GM23338 (cell line): ENCODE measurements at regions not wholly inside any gene's neighbourhood (a gene's known extent, or its start where the extent isn't known, plus 50 kb on each side); places are given as distances from the start of the nearest gene placed in this dataset.

Source experiments
- ATAC-seq: fragments of 200-7000 bp; cut with Tn5 transposase; 3 replicates; pipeline ENCODE4 v1.9.1; 2020
- DNase-seq: peaks from one replicate; pipeline ENCODE4 v3.0.0-alpha.2; 2015; ENCODE audit warnings: low spot score
- H2AFZ ChIP-seq: fragments of 200-600 bp; sonication (generic); 2 replicates; pipeline ENCODE4 v1.8.0; 2016; ENCODE audit warnings: antibody characterized with exemption, mild to moderate bottlenecking, moderate library complexity
- H3F3A ChIP-seq: fragments of 200-600 bp; sonication (generic); replicated peaks from 2 replicates; pipeline ENCODE4 v1.8.0; 2017; ENCODE audit warnings: antibody characterized with exemption, mixed run types, low read depth
- H3K27ac ChIP-seq: fragments of 200-600 bp; sonication (generic); 2 replicates; pipeline ENCODE4 v1.6.1; 2016; ENCODE audit warnings: low read depth
- H3K27me3 ChIP-seq: fragments of 200-600 bp; sonication (generic); 2 replicates; pipeline ENCODE4 v1.8.0; 2016; ENCODE audit warnings: mild to moderate bottlenecking, mixed run types, moderate library complexity; ENCODE audit not compliant: insufficient read depth
- H3K36me3 ChIP-seq: fragments of 200-600 bp; sonication (generic); 2 replicates; pipeline ENCODE4 v1.8.0; 2016; ENCODE audit warnings: mild to moderate bottlenecking; ENCODE audit not compliant: insufficient read depth
- H3K4me1 ChIP-seq: fragments of 200-600 bp; sonication (generic); 2 replicates; pipeline ENCODE4 v1.8.0; 2016; ENCODE audit warnings: mild to moderate bottlenecking, moderate library complexity; ENCODE audit not compliant: insufficient read depth
- H3K4me2 ChIP-seq: fragments of 200-600 bp; sonication (generic); 2 replicates; pipeline ENCODE4 v1.7.1; 2017; ENCODE audit warnings: mixed run types
- H3K4me3 ChIP-seq: fragments of 200-600 bp; sonication (generic); 2 replicates; pipeline ENCODE4 v1.6.1; 2016; ENCODE audit warnings: mixed run types
- H3K79me2 ChIP-seq: fragments of 200-600 bp; sonication (generic); replicated peaks from 2 replicates; pipeline ENCODE4 v1.8.0; 2017; ENCODE audit warnings: mild to moderate bottlenecking; ENCODE audit not compliant: insufficient read depth
- H3K9me2 ChIP-seq: fragments of 200-600 bp; sonication (generic); 2 replicates; pipeline ENCODE4 v1.8.0; 2017; ENCODE audit not compliant: insufficient read depth
- H4K20me1 ChIP-seq: fragments of 200-600 bp; sonication (generic); replicated peaks from 2 replicates; pipeline ENCODE4 v1.8.0; 2017; ENCODE audit warnings: mild to moderate bottlenecking; ENCODE audit not compliant: insufficient read depth
- H3K27ac Mint-ChIP-seq: 2 replicates; pipeline ENCODE4 v1.8.0; 2020; ENCODE audit warnings: inconsistent platforms, mild to moderate bottlenecking, moderate library complexity, mixed read lengths
- H3K27me3 Mint-ChIP-seq: 3 replicates; pipeline ENCODE4 v1.8.0; 2022; ENCODE audit warnings: low read depth, mild to moderate bottlenecking, moderate library complexity, mixed read lengths, inconsistent platforms; ENCODE audit not compliant: insufficient read depth, poor library complexity
- H3K36me3 Mint-ChIP-seq: 3 replicates; pipeline ENCODE4 v1.8.0; 2021; ENCODE audit warnings: low read depth, mild to moderate bottlenecking, inconsistent platforms, moderate library complexity, mixed read lengths
- H3K4me1 Mint-ChIP-seq: 3 replicates; pipeline ENCODE4 v1.8.0; 2020; ENCODE audit warnings: mild to moderate bottlenecking, inconsistent platforms, mixed read lengths
- H3K4me3 Mint-ChIP-seq: 3 replicates; pipeline ENCODE4 v1.8.0; 2021; ENCODE audit warnings: moderate library complexity, mild to moderate bottlenecking, inconsistent platforms, mixed read lengths
- H3K9me3 Mint-ChIP-seq: 3 replicates; pipeline ENCODE4 v1.8.0; 2020; ENCODE audit warnings: moderate library complexity, mild to moderate bottlenecking, inconsistent platforms, mixed read lengths
- CREB1 ChIP-seq: fragments of 250-450 bp; sonication (Bioruptor Pico); IDR thresholded peaks from 2 replicates; pipeline ENCODE4 v1.5.0; 2020; ENCODE audit warnings: low read depth, mild to moderate bottlenecking, moderate library complexity
- EZH2 ChIP-seq: fragments of 200-600 bp; sonication (generic); IDR thresholded peaks from one replicate; pipeline ENCODE4 v1.8.0; 2017; ENCODE audit warnings: antibody characterized with exemption, mild to moderate bottlenecking, low read depth; ENCODE audit not compliant: unreplicated experiment
- EZH2phosphoT487 ChIP-seq: fragments of 200-600 bp; sonication (generic); IDR thresholded peaks from one replicate; pipeline ENCODE4 v1.8.1; 2018; ENCODE audit warnings: antibody characterized with exemption; ENCODE audit not compliant: unreplicated experiment
- JUNB ChIP-seq: IDR thresholded peaks from one replicate; pipeline ENCODE4 v1.6.1; 2016; ENCODE audit warnings: antibody characterized with exemption; ENCODE audit not compliant: unreplicated experiment
- NANOG ChIP-seq: IDR thresholded peaks from 2 replicates; pipeline ENCODE4 v1.6.1; 2016; ENCODE audit warnings: antibody characterized with exemption, borderline replicate concordance
- POLR2AphosphoS5 ChIP-seq: IDR thresholded peaks from 2 replicates; pipeline ENCODE4 v1.6.1; 2016; ENCODE audit warnings: antibody characterized with exemption, low read depth
- STAT1 ChIP-seq: IDR thresholded peaks from one replicate; pipeline ENCODE4 v1.6.1; 2016; ENCODE audit warnings: antibody characterized with exemption; ENCODE audit not compliant: unreplicated experiment
- ZNF114 ChIP-seq: fragments of 250-450 bp; sonication (Bioruptor Pico); IDR thresholded peaks from 2 replicates; pipeline ENCODE4 v1.5.0; 2020; ENCODE audit warnings: mild to moderate bottlenecking, moderate library complexity
- ZNF331 ChIP-seq: fragments of 250-450 bp; sonication (Bioruptor Pico); IDR thresholded peaks from 2 replicates; pipeline ENCODE4 v1.5.0; 2020; ENCODE audit warnings: low read depth, mild to moderate bottlenecking, moderate library complexity
- TF ChIP-seq, protein P1 (sequence below): fragments of 250-450 bp; sonication (Bioruptor Pico); IDR thresholded peaks from 2 replicates; pipeline ENCODE4 v1.5.0; 2020; ENCODE audit warnings: mild to moderate bottlenecking, moderate library complexity
- TF ChIP-seq, protein P2 (sequence below): IDR thresholded peaks from one replicate; pipeline ENCODE4 v1.6.1; 2018; ENCODE audit warnings: antibody characterized with exemption; ENCODE audit not compliant: unreplicated experiment
- TF ChIP-seq, protein P3 (sequence below), 2 experiments: fragments of 200-600 bp in 1 of 2; sonication (generic) in 1 of 2; conservative IDR thresholded peaks; 2 replicates each; pipeline versions ENCODE4 v1.5.1 to v1.6.1; 2016 to 2017; ENCODE audit warnings: antibody characterized with exemption in 2 of 2, low read depth in 2 of 2, mild to moderate bottlenecking in 2 of 2, moderate library complexity in 1 of 2
- TF ChIP-seq, protein P4 (sequence below): IDR thresholded peaks from 2 replicates; pipeline ENCODE4 v1.6.1; 2016; ENCODE audit warnings: antibody characterized with exemption

DNA sequence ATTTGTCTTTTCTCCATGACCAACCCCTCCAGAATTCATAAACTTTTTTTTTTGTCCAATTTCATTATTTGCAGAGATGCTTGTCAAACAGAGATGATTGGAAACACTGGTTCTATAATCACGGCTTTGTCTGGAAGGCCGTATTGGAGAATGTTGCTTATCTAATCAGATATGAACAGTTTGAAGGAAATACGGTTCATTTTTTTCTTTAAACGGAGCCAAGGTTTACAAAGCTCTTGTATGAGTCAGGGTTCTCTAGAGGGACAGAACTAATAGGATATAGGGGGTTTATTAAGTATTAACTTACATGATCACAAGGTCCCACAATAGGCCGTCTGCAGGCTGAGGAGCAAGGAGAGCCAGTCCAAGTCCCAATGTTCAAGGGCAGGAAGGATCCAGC, 1415.8 kb downstream of the C4orf33 start:
- H3K9me3 Mint-ChIP-seq = no peaks in the 10 kb centered on the region
- no peak for TF ChIP-seq JUNB
- no peak for TF ChIP-seq POLR2AphosphoS5
- TF ChIP-seq, protein P1, sequence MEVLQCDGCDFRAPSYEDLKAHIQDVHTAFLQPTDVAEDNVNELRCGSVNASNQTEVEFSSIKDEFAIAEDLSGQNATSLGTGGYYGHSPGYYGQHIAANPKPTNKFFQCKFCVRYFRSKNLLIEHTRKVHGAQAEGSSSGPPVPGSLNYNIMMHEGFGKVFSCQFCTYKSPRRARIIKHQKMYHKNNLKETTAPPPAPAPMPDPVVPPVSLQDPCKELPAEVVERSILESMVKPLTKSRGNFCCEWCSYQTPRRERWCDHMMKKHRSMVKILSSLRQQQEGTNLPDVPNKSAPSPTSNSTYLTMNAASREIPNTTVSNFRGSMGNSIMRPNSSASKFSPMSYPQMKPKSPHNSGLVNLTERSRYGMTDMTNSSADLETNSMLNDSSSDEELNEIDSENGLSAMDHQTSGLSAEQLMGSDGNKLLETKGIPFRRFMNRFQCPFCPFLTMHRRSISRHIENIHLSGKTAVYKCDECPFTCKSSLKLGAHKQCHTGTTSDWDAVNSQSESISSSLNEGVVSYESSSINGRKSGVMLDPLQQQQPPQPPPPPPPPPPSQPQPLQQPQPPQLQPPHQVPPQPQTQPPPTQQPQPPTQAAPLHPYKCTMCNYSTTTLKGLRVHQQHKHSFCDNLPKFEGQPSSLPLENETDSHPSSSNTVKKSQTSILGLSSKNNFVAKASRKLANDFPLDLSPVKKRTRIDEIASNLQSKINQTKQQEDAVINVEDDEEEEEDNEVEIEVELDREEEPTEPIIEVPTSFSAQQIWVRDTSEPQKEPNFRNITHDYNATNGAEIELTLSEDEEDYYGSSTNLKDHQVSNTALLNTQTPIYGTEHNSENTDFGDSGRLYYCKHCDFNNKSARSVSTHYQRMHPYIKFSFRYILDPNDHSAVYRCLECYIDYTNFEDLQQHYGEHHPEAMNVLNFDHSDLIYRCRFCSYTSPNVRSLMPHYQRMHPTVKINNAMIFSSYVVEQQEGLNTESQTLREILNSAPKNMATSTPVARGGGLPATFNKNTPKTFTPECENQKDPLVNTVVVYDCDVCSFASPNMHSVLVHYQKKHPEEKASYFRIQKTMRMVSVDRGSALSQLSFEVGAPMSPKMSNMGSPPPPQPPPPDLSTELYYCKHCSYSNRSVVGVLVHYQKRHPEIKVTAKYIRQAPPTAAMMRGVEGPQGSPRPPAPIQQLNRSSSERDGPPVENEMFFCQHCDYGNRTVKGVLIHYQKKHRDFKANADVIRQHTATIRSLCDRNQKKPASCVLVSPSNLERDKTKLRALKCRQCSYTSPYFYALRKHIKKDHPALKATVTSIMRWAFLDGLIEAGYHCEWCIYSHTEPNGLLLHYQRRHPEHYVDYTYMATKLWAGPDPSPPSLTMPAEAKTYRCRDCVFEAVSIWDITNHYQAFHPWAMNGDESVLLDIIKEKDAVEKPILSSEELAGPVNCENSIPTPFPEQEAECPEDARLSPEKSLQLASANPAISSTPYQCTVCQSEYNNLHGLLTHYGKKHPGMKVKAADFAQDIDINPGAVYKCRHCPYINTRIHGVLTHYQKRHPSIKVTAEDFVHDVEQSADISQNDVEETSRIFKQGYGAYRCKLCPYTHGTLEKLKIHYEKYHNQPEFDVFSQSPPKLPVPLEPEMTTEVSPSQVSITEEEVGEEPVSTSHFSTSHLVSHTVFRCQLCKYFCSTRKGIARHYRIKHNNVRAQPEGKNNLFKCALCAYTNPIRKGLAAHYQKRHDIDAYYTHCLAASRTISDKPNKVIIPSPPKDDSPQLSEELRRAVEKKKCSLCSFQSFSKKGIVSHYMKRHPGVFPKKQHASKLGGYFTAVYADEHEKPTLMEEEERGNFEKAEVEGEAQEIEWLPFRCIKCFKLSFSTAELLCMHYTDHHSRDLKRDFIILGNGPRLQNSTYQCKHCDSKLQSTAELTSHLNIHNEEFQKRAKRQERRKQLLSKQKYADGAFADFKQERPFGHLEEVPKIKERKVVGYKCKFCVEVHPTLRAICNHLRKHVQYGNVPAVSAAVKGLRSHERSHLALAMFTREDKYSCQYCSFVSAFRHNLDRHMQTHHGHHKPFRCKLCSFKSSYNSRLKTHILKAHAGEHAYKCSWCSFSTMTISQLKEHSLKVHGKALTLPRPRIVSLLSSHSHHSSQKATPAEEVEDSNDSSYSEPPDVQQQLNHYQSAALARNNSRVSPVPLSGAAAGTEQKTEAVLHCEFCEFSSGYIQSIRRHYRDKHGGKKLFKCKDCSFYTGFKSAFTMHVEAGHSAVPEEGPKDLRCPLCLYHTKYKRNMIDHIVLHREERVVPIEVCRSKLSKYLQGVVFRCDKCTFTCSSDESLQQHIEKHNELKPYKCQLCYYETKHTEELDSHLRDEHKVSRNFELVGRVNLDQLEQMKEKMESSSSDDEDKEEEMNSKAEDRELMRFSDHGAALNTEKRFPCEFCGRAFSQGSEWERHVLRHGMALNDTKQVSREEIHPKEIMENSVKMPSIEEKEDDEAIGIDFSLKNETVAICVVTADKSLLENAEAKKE (CRISPR knock-in tag) = no peak
- TF ChIP-seq, protein P2, sequence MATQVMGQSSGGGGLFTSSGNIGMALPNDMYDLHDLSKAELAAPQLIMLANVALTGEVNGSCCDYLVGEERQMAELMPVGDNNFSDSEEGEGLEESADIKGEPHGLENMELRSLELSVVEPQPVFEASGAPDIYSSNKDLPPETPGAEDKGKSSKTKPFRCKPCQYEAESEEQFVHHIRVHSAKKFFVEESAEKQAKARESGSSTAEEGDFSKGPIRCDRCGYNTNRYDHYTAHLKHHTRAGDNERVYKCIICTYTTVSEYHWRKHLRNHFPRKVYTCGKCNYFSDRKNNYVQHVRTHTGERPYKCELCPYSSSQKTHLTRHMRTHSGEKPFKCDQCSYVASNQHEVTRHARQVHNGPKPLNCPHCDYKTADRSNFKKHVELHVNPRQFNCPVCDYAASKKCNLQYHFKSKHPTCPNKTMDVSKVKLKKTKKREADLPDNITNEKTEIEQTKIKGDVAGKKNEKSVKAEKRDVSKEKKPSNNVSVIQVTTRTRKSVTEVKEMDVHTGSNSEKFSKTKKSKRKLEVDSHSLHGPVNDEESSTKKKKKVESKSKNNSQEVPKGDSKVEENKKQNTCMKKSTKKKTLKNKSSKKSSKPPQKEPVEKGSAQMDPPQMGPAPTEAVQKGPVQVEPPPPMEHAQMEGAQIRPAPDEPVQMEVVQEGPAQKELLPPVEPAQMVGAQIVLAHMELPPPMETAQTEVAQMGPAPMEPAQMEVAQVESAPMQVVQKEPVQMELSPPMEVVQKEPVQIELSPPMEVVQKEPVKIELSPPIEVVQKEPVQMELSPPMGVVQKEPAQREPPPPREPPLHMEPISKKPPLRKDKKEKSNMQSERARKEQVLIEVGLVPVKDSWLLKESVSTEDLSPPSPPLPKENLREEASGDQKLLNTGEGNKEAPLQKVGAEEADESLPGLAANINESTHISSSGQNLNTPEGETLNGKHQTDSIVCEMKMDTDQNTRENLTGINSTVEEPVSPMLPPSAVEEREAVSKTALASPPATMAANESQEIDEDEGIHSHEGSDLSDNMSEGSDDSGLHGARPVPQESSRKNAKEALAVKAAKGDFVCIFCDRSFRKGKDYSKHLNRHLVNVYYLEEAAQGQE = no peak
- no peak for TF ChIP-seq EZH2
- TF ChIP-seq CREB1 (CRISPR knock-in tag) = no peak
- TF ChIP-seq, protein P3, sequence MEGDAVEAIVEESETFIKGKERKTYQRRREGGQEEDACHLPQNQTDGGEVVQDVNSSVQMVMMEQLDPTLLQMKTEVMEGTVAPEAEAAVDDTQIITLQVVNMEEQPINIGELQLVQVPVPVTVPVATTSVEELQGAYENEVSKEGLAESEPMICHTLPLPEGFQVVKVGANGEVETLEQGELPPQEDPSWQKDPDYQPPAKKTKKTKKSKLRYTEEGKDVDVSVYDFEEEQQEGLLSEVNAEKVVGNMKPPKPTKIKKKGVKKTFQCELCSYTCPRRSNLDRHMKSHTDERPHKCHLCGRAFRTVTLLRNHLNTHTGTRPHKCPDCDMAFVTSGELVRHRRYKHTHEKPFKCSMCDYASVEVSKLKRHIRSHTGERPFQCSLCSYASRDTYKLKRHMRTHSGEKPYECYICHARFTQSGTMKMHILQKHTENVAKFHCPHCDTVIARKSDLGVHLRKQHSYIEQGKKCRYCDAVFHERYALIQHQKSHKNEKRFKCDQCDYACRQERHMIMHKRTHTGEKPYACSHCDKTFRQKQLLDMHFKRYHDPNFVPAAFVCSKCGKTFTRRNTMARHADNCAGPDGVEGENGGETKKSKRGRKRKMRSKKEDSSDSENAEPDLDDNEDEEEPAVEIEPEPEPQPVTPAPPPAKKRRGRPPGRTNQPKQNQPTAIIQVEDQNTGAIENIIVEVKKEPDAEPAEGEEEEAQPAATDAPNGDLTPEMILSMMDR (conservative IDR thresholded peaks at IDR 0.05; ENCODE audit: low read depth in 2 of 2) = no peak
- TF ChIP-seq, protein P4, sequence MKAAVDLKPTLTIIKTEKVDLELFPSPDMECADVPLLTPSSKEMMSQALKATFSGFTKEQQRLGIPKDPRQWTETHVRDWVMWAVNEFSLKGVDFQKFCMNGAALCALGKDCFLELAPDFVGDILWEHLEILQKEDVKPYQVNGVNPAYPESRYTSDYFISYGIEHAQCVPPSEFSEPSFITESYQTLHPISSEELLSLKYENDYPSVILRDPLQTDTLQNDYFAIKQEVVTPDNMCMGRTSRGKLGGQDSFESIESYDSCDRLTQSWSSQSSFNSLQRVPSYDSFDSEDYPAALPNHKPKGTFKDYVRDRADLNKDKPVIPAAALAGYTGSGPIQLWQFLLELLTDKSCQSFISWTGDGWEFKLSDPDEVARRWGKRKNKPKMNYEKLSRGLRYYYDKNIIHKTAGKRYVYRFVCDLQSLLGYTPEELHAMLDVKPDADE = no peak
- TF ChIP-seq ZNF331 (CRISPR knock-in tag) = no peak
- no peak for TF ChIP-seq STAT1
- no peak for TF ChIP-seq ZNF114 (CRISPR knock-in tag)
- TF ChIP-seq NANOG = no peak
- no peak for TF ChIP-seq EZH2phosphoT487
- no peak overlapping the region for H3K4me2 ChIP-seq
- no peaks in the 10 kb centered on the region for H3F3A ChIP-seq
- no peaks in the 10 kb centered on the region for H4K20me1 ChIP-seq
- H3K4me1 Mint-ChIP-seq = peaks cover 6% of the 10 kb centered on the region; the same call in 2 of the 3 replicates
- no peaks in the 10 kb centered on the region for H3K4me1 ChIP-seq
- no peaks in the 10 kb centered on the region for H3K27me3 ChIP-seq
- DNase-seq = no peak
- no peak for ATAC-seq
- H3K27ac ChIP-seq = no peak overlapping the region
- no peaks in the 10 kb centered on the region for H3K79me2 ChIP-seq
- H3K27me3 Mint-ChIP-seq = peaks cover 5% of the 10 kb centered on the region
- H3K4me3 Mint-ChIP-seq = no peak overlapping the region
- H3K4me3 ChIP-seq = no peak overlapping the region
- H3K27ac Mint-ChIP-seq = no peak overlapping the region
- no peaks in the 10 kb centered on the region for H3K36me3 ChIP-seq
- H2AFZ ChIP-seq = no peak overlapping the region
- no peaks in the 10 kb centered on the region; the same call in 1 of the 2 replicates for H3K9me2 ChIP-seq
- H3K36me3 Mint-ChIP-seq = no peaks in the 10 kb centered on the region
